ENCODE measurements at regions not wholly inside any gene's neighbourhood (a gene's known extent, or its start where the extent isn't known, plus 50 kb on each side); places are given as distances from the start of the nearest gene placed in this dataset.

DNA sequence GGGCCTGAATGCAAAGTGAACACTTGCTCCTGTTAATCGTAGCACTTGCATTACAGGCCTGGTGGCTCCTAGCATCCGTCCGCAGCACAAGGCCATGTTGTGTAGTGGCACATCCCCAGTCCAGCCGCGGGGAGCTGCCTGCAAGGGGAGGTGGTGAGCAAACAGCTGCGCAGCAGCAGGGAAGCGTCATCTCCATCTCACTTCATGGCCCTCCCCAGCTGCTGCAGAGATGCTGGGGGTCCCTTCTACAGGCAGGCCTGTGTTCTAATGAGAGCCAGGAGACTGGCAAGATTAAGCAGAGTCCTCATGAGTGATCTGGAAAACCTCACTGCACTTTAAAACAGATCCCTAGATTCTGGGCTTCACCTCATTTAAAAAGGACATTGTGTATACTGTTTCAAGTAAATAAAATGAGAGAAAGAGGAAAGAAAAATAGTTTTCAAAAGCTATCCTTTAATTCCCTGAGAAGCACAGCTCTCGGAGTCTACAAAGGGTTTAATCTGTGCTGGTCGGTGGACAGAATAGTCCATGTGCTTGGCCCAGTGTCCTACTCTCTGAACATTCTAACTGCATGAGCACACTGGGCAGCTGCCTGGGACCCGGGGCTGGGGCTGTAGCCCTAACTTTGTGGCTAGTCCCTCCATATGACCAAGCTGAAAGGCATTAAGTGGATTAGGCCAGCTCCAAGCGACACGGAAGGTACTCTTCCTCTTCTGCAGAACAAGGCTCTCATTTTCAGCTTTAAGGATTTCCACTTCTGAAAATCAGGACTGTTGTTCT, 125.8 kb downstream of the LY86 start:
- TF ChIP-seq POLR2AphosphoS5 (IDR thresholded peaks at IDR 0.05; ENCODE audit: low read depth, low read length) (no peak), FOXP2 (optimal IDR thresholded peaks at IDR 0.05; ENCODE audit: borderline replicate concordance, extremely low read depth, extremely low read length, insufficient read depth) (no peak), REST (IDR thresholded peaks at IDR 0.05; ENCODE audit: insufficient read depth in 1 of 2, low read depth in 2 of 2, low read length in 2 of 2) (no peak)
